Esophagus squamous epithelium (tissue), 4 donors: ENCODE measurements at regions not wholly inside any gene's neighbourhood (a gene's known extent, or its start where the extent isn't known, plus 50 kb on each side); places are given as distances from the start of the nearest gene placed in this dataset.

Experiments used
- CTCF ChIP-seq, 6 experiments: fragments of 450-650 bp in 4 of 6; fragments of 200-600 bp in 2 of 6; sonication (generic) in 2 of 6; IDR thresholded peaks; one replicate each; pipeline ENCODE4 v1.5.1; 2016 to 2019; ENCODE audit warnings: antibody characterized with exemption in 6 of 6, mild to moderate bottlenecking in 4 of 6, moderate library complexity in 4 of 6
- POLR2A ChIP-seq, 4 donors: fragments of 450-650 bp; IDR thresholded peaks; one replicate each; pipeline ENCODE4 v1.6.1; 2017; ENCODE audit warnings: antibody characterized with exemption in 4 of 4, mild to moderate bottlenecking in 4 of 4, moderate library complexity in 3 of 4

GRCh38 chr15:25250011-25250596 lies 188.7 kb downstream of the UBE3A start:
- TF ChIP-seq CTCF (IDR thresholded peaks at IDR 0.05) = no peak
- TF ChIP-seq POLR2A (IDR thresholded peaks at IDR 0.05) = no peak
